ENCODE measurements at regions not wholly inside any gene's neighbourhood (a gene's known extent, or its start where the extent isn't known, plus 50 kb on each side); places are given as distances from the start of the nearest gene placed in this dataset.

DNA sequence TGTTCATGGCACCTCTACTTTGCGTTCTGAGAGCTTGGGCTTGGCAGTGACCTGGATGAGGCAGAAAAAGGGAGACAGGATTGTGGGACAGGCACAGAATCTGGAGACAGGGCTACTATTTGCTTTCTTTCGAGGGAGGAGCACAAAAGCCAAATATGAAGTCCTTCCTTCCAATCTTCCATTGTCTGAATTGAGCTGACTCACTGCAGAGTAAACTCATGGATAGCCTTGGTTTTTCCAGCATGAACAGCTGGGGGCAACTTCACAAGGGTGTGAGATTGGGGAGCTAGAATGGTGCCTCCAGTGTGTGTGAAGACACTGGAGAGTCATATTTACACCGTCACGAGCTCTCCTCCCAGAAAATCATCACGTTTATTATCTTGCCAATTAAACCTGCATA, 55.6 kb upstream of the NRP1 start:
- no peaks in the 10 kb centered on the region for H3K36me3 Mint-ChIP-seq (ENCODE audit: insufficient read depth in 1 of 3, low read depth in 3 of 3)
- no peak overlapping the region for H2AK5ac ChIP-seq (ENCODE audit: insufficient read length, low read length)

More for the DNA sequence above, 55.6 kb upstream of the NRP1 start:
- Histone ChIP-seq H2BK5ac (ENCODE audit: insufficient read length, low read length) (no peak overlapping the region), H3K79me1 (ENCODE audit: insufficient read depth, low read depth, low read length, poor library complexity, severe bottlenecking) (no peaks in the 10 kb centered on the region), H4K8ac (replicated peaks; ENCODE audit: insufficient read length, low read depth, low read length) (no peak overlapping the region), H2BK15ac (ENCODE audit: low read depth, low read length) (no peak overlapping the region), H2BK12ac (ENCODE audit: insufficient read length, low read depth, low read length) (no peak overlapping the region), H3K79me2 (ENCODE audit: insufficient read depth, low read length) (no peaks in the 10 kb centered on the region), H2BK120ac (ENCODE audit: low read depth, low read length, poor library complexity, severe bottlenecking) (no peak overlapping the region), H3K23ac (ENCODE audit: insufficient read length, low read depth, low read length) (no peak overlapping the region), H2BK20ac (ENCODE audit: low read depth, low read length, poor library complexity, severe bottlenecking) (no peak overlapping the region), H2AFZ (ENCODE audit: low read length) (no peak overlapping the region), H3T11ph (ENCODE audit: low read length) (no peak overlapping the region), H4K20me1 (ENCODE audit: control insufficient read depth, insufficient read depth, insufficient read length) (no peaks in the 10 kb centered on the region), H3K4me1 (ENCODE audit: insufficient read depth, low read length) (no peaks in the 10 kb centered on the region), H3K4me2 (ENCODE audit: insufficient read depth, insufficient read length, low read length) (no peak overlapping the region), H4K91ac (ENCODE audit: insufficient read length, low read depth, low read length) (no peak overlapping the region), H3K18ac (ENCODE audit: insufficient read length, low read depth, low read length) (no peak overlapping the region), H3K23me2 (ENCODE audit: insufficient read length, low read depth, low read length, poor library complexity, severe bottlenecking) (no peaks in the 10 kb centered on the region), H3K14ac (ENCODE audit: insufficient read depth, low read length) (no peak overlapping the region), H3K9me3 (ENCODE audit: control insufficient read depth, low read depth, low read length) (no peaks in the 10 kb centered on the region), H3K27me3 (ENCODE audit: insufficient read depth, low read length) (no peaks in the 10 kb centered on the region), H3K4ac (ENCODE audit: low read depth, low read length) (no peak overlapping the region), H3K27ac (ENCODE audit: insufficient read length, low read depth, low read length) (no peak overlapping the region), H3K56ac (ENCODE audit: insufficient read length, low read depth, low read length) (no peak overlapping the region), H4K5ac (ENCODE audit: insufficient read length, low read depth, low read length) (no peak overlapping the region), H3K9ac (ENCODE audit: extremely low read depth, insufficient read length, low read length) (no peak overlapping the region)
- DNase-seq = no peak
- Mint-ChIP-seq H3K4me3 (no peak overlapping the region), H3K27me3 (ENCODE audit: low read depth) (no peaks in the 10 kb centered on the region; the same call in 1 of the 2 replicates), H3K9me3 (no peaks in the 10 kb centered on the region), H3K27ac (no peak overlapping the region), H3K4me1 (peaks cover 6 to 9% of the 10 kb centered on the region in 2 experiments; a peak in 2 of 4 replicates)
- WGBS (ENCODE audit: extremely low coverage, insufficient read length, low lambda C conversion rate) = no CpG with 5 or more reads among the region's 5 CpGs
- TF ChIP-seq, protein P1, sequence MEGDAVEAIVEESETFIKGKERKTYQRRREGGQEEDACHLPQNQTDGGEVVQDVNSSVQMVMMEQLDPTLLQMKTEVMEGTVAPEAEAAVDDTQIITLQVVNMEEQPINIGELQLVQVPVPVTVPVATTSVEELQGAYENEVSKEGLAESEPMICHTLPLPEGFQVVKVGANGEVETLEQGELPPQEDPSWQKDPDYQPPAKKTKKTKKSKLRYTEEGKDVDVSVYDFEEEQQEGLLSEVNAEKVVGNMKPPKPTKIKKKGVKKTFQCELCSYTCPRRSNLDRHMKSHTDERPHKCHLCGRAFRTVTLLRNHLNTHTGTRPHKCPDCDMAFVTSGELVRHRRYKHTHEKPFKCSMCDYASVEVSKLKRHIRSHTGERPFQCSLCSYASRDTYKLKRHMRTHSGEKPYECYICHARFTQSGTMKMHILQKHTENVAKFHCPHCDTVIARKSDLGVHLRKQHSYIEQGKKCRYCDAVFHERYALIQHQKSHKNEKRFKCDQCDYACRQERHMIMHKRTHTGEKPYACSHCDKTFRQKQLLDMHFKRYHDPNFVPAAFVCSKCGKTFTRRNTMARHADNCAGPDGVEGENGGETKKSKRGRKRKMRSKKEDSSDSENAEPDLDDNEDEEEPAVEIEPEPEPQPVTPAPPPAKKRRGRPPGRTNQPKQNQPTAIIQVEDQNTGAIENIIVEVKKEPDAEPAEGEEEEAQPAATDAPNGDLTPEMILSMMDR (conservative IDR thresholded peaks at IDR 0.05) = no peak

Measured in H9 (cell line).